Adipocyte (in vitro differentiated cells): ENCODE measurements at regions not wholly inside any gene's neighbourhood (a gene's known extent, or its start where the extent isn't known, plus 50 kb on each side); places are given as distances from the start of the nearest gene placed in this dataset.
"Not testable (repeated sequence)": the region's sequence is repeated elsewhere in the genome, so short reads cannot be mapped to it uniquely, and the experiment has no call there.

Experiments used
- DNase-seq: peaks from one replicate; pipeline ENCODE4 v3.0.0-alpha.2; 2015; ENCODE audit warnings: low read depth
- H3K27me3 ChIP-seq: replicated peaks from 2 replicates; pipeline ENCODE4 v1.7.0; 2013; ENCODE audit warnings: mild to moderate bottlenecking, low read length, moderate library complexity; ENCODE audit not compliant: control insufficient read depth, insufficient read depth
- H3K36me3 ChIP-seq: 2 replicates; pipeline ENCODE4 v1.7.0; 2013; ENCODE audit warnings: low read length, mild to moderate bottlenecking, moderate library complexity; ENCODE audit not compliant: control insufficient read depth, insufficient read depth, severe bottlenecking
- H3K4me1 ChIP-seq: 2 replicates; pipeline ENCODE4 v1.7.0; 2013; ENCODE audit warnings: mild to moderate bottlenecking, low read length, moderate library complexity; ENCODE audit not compliant: control insufficient read depth, insufficient read depth
- H3K4me3 ChIP-seq: 2 replicates; pipeline ENCODE4 v1.7.0; 2013; ENCODE audit warnings: mild to moderate bottlenecking, low read length, moderate library complexity
- H3K9ac ChIP-seq: 2 replicates; pipeline ENCODE4 v1.7.0; 2013; ENCODE audit warnings: mild to moderate bottlenecking, low read length, moderate library complexity
- H3K9me3 ChIP-seq: 2 replicates; pipeline ENCODE4 v1.7.0; 2013; ENCODE audit warnings: mild to moderate bottlenecking, low read length, moderate library complexity; ENCODE audit not compliant: control insufficient read depth

DNA sequence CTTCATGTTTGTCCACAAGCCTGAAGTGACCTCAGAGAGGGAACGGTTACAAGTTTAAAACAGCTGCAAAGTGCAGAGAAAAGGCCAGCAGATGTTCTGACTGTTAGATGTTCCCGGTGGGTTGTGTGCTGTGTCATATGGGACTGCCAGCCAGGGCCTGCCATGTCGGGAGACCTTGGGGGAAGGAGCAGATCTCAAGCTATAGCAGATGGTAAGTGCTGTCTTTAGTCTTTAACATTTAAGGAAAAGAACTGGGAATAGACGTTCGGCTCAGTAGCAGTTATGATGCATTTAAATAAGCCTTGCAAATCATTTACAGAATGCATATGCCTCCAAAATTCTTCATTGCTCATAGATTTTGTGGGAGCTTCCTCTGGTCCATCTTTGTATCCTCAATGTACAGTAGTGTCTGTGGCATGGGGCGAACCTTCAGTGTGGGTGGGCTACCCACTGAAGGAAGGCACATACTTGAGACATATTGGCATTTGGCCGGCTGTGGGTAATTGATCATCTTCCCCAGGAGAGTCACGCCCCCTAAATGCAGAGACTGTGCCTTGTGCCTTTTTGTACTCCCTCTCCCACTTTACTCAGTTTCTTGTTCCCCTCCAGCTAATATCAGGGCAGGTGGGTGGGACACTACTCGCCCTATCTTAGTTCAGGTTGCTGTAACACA, 131.9 kb downstream of the NPIPB5 start:
- DNase-seq: no peak
- H3K9me3 ChIP-seq: peaks cover 3% of the 10 kb centered on the region
- no peak overlapping the region for H3K4me3 ChIP-seq
- H3K27me3 ChIP-seq: peaks cover 39% of the 10 kb centered on the region
- H3K36me3 ChIP-seq: no peaks in the 10 kb centered on the region
- H3K9ac ChIP-seq: no peak overlapping the region
- peaks cover 16% of the 10 kb centered on the region for H3K4me1 ChIP-seq

DNA sequence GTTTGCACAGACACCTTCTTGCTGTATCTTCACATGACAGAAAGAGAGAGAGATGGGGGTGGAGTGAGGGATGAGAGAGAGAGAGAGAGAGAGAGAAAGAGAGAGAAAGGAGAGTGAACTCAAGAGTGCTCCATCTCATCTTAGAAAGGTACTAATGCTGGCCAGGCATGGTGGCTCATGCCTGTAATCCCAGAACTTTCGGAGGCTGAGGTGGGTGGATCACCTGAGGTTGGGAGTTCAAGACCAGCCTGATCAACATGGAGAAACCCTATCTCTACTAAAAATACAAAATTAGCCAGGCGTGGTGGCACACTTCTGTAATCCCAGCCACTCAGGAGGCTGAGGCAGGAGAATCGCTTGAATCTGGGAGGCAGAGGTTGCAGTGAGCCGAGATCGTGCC, 132.5 kb downstream of the NPIPB5 start:
- H3K4me1 ChIP-seq, DNase-seq, H3K9me3 ChIP-seq, H3K4me3 ChIP-seq, H3K36me3 ChIP-seq, H3K9ac ChIP-seq: not testable (repeated sequence)
- peaks cover 46% of the 10 kb centered on the region for H3K27me3 ChIP-seq

GRCh38 chr16:22643886-22644285, 133.2 kb downstream of the NPIPB5 start:
- peaks cover 3% of the 10 kb centered on the region for H3K4me1 ChIP-seq
- no peak for DNase-seq
- H3K27me3 ChIP-seq: peaks cover 53% of the 10 kb centered on the region
- peaks cover 3% of the 10 kb centered on the region for H3K9me3 ChIP-seq
- no peak overlapping the region for H3K9ac ChIP-seq
- no peak overlapping the region for H3K4me3 ChIP-seq
- no peaks in the 10 kb centered on the region for H3K36me3 ChIP-seq

- H3K9ac ChIP-seq: no peak overlapping the region
- no peak for DNase-seq
- H3K4me1 ChIP-seq: no peaks in the 10 kb centered on the region
- no peaks in the 10 kb centered on the region for H3K9me3 ChIP-seq
- H3K27me3 ChIP-seq: peaks cover 64% of the 10 kb centered on the region
- no peaks in the 10 kb centered on the region for H3K36me3 ChIP-seq
- H3K4me3 ChIP-seq: no peak overlapping the region
Observed at GRCh38 chr16:22645868-22646267, 135.2 kb downstream of the NPIPB5 start.

DNA sequence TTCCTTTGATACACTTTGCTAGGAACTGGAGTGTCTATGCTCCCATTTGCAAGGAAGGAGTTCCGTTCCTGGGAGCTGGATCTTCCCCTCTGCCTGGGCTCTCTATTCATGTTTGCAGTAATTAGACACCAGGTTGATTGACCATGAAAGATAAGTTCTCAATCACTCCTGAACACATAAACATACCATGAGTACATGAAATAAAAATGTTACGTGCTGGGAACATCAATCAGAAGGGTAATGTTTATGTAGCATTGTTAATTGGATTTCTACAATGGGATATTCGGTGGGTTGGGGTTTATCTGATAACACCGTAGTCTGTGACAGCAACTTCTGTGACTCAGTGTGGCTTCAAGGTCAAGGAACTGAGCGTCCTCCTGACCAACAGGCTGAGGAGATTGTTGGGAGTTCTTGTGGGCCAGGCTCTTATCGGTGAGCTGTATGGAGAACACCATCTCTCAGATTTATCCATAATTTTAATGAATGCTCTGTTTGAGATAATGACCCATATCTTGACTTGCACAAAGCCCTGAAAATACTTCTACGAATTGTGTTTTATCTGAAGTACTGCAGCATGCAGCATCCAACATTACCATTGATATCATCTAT, 136.4 kb downstream of the NPIPB5 start:
- H3K4me3 ChIP-seq: no peak overlapping the region
- no peaks in the 10 kb centered on the region for H3K9me3 ChIP-seq
- H3K9ac ChIP-seq: no peak overlapping the region
- H3K4me1 ChIP-seq: no peaks in the 10 kb centered on the region
- DNase-seq: no peak
- H3K27me3 ChIP-seq: peaks cover 62% of the 10 kb centered on the region
- no peaks in the 10 kb centered on the region for H3K36me3 ChIP-seq

DNA sequence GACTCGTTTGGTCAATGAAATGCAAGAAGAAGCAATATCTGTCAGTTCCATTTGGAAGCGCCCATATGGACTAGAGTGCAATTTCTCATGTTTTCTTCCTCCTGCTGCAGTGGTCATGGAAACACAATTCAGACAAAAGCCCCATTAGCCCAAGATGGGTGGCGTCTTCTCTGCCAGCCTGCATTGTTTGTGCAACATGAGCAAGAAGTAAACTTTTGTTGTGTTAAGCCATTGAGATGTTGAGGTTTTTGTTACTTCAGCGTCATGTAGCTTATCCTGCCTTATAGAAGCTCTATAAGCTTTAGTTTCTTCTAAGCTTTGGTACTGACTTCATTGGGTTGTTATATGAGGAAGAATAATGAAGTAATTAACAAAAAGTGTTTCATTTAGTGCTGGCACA, 137.4 kb downstream of the NPIPB5 start:
- Histone ChIP-seq H3K36me3 (no peaks in the 10 kb centered on the region), H3K9me3 (no peaks in the 10 kb centered on the region), H3K27me3 (peaks cover 51% of the 10 kb centered on the region), H3K9ac (no peak overlapping the region), H3K4me3 (no peak overlapping the region), H3K4me1 (no peaks in the 10 kb centered on the region)
- no peak for DNase-seq

DNA sequence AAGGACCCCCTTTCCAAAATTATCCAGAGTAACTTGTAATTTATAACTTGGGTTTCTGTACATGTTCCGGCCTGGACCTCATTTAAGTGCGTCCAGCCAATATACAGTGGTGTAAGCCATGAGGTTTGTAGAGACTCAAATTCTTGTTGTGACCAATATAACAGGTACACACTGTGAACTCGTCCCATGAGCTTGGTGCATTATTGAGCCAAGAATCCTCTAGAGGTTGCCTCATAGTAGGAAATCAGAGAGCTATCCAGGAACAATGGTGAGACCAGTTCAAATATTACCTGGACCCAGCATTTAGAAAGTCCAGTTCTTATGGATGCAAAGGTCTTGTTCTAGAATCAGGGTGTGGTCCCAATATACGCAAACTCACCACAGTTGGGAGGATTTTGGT, 138.2 kb downstream of the NPIPB5 start:
- Histone ChIP-seq H3K9me3 (no peaks in the 10 kb centered on the region), H3K27me3 (peaks cover 49% of the 10 kb centered on the region), H3K4me3 (no peak overlapping the region), H3K4me1 (no peaks in the 10 kb centered on the region), H3K9ac (no peak overlapping the region), H3K36me3 (no peaks in the 10 kb centered on the region)
- DNase-seq: no peak

DNA sequence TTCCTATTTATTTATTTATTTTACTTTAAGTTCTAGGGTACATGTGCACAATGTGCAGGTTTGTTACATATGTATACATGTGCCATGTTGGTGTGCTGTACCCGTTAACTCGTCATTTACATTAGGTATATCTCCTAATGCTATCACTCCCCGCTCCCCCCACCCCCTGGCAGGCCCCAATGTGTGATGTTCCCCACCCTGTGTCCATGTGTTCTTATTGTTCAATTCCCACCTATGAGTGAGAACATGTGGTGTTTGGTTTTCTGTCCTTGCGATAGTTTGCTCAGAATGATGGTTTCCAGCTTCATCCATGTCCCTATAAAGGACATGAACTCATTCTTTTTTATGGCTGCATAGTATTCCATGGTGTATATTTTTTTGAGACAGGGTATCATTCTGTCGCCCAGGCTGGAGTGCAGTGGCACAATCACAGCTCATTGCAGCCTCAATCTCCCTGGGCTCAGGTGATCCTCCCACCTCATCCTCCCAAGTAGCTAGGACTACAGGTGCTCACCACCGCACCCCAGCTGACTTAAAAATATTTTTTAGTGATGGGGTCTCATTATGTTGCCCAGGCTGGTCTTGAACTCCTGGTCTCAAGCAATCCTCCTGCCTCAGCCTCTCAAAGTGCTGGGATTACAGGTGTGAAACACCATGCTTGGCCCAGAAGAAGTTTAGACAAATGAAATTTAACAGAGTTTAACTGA, 140.6 kb downstream of the NPIPB5 start:
- not testable (repeated sequence) for H3K36me3 ChIP-seq, DNase-seq, H3K9me3 ChIP-seq, H3K9ac ChIP-seq, H3K4me1 ChIP-seq, H3K4me3 ChIP-seq
- peaks cover 36% of the 10 kb centered on the region for H3K27me3 ChIP-seq

GRCh38 chr16:22652463-22652845, 141.8 kb downstream of the NPIPB5 start:
- no peak overlapping the region for H3K9ac ChIP-seq
- H3K4me3 ChIP-seq: no peak overlapping the region
- no peaks in the 10 kb centered on the region for H3K4me1 ChIP-seq
- H3K27me3 ChIP-seq: peaks cover 25% of the 10 kb centered on the region
- H3K36me3 ChIP-seq: no peaks in the 10 kb centered on the region
- no peaks in the 10 kb centered on the region for H3K9me3 ChIP-seq
- no peak for DNase-seq

- Histone ChIP-seq H3K4me1 (no peaks in the 10 kb centered on the region), H3K9me3 (no peaks in the 10 kb centered on the region), H3K36me3 (no peaks in the 10 kb centered on the region), H3K9ac (no peak overlapping the region), H3K27me3 (peaks cover 11% of the 10 kb centered on the region), H3K4me3 (no peak overlapping the region)
- no peak for DNase-seq
Observed at GRCh38 chr16:22653876-22654275, 143.2 kb downstream of the NPIPB5 start.

DNA sequence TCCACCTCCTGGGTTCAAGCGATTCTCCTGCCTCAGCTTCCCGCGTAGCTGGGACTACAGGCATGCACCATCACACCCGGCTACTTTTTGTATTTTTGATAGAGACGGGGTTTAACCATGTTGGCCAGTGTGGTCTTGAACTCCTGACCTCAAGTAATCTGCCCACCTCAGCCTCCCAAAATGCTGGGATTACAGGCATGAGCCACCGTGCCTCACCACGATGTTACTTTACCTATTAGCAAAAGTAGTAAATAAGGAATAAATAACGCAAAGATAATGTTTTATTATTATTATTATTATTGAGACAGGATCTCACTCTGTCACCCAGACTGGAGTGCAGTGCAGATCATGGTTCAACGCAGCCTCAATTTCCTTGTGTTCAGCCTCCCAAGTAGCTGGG, 145.9 kb downstream of the NPIPB5 start:
- not testable (repeated sequence) for DNase-seq, H3K36me3 ChIP-seq
- peaks cover 22% of the 10 kb centered on the region for H3K27me3 ChIP-seq

More for the DNA sequence above, 145.9 kb downstream of the NPIPB5 start:
- not testable (repeated sequence) for H3K4me3 ChIP-seq, H3K9me3 ChIP-seq, H3K4me1 ChIP-seq, H3K9ac ChIP-seq
